GM11168 (cell line): ENCODE measurements at regions not wholly inside any gene's neighbourhood (a gene's known extent, or its start where the extent isn't known, plus 50 kb on each side); places are given as distances from the start of the nearest gene placed in this dataset.
"Not testable (repeated sequence)": the region's sequence is repeated elsewhere in the genome, so short reads cannot be mapped to it uniquely, and the experiment has no call there.

ENCODE experiments used
- in situ Hi-C: fragments of 300-500 bp; cut with MboI; formaldehyde crosslinking; loops from one replicate; pipeline ENCODE4 v1.12.0; 2022; ENCODE audit warnings: low sequenced_read_pairs; ENCODE audit not compliant: unreplicated experiment

DNA sequence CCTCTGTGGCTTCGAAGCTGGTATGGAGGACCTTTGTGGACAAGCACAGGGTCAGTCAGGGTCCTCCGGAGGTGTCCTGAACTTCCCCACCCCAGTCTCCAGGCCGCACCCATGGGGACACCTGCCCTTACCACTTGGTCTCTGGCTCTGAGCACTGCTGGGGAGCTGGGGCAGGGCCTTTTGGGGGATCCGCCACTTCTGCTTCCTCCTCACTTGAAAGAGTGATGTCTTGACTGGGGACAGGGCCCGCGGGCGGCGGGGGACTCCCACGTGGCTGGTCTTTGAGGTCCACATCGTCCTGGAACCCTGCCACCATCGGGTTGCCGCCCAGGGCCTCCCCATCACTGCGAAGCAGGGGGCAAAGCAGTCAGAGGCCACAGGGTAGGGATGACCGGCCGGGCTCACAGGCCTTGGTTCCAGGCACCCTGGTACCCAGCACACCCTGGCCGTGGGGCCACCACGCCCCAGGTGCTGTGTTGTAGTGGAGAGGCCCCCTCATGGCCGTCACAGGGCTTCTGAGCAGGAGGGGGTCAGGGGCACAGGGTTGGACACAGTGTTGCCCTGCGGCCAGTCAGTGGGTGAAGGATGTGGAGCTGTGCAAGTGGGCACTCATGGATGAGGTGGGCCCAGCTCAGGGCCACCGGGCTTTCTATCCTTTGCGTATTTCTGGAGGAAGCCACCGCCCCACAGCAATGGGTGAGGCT is 256.4 kb downstream of the ANKRD30B start:
- in situ Hi-C loops: not testable (repeated sequence)

DNA sequence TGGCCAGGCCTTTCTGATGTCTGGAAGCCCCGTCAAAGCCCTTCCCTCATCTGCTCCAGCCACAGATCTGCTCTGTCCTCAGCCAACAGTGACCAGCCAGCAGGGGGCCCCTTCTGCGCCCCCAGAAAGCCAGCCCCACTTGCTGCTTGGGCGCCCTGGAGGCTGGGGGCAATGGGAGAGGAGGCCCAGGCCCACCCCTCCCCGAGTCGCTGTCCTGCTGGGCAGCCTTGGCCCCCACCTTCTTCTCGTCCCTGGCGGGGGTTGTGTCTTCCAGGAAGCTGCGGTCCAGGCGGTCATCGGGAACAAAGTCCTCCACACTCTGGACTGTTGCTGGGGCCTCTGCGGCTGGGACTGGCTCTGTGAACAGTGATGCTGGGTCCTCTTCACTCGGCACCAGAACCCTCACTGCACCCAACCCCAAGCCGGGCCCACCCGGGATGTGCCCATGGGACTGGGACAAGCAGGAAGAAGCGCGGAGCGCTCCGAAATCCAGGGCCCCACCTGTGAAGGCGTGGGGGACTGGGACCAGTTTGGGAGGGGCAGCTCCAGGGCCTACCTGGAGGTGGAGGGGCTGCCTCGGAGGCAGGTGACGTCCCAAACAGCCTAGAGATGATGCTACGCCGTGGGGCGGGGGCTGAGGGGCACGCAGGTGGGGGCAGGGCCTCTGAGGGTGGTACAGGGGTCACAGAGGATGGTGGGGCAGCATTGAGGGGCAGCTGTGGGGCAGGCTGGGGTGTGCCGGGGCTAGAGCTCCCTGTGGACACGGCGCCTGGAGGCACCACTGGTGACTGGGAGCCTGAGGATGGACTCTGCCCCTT is 257.6 kb downstream of the ANKRD30B start:
- in situ Hi-C loops: no loop called here

DNA sequence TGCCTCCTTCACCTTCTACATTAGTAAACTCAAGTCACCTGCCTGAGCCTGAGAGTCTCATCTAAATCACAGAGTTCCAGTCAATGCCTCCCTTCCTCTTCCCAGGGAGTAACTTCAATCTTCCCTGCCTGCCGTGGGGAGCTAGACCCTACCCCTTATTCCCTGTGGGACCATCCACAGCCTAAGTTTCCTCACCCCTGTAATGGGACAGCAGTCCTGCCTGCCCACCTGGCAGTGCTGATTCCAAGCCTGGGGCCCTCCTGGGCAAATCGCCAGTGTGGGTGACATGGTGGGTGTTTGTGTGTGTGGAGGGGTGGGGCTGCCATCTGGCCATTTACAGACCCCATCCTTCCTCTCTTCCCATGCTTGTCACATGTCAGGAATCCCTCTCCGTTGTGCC is 258.6 kb downstream of the ANKRD30B start:
- in situ Hi-C loops: not testable (repeated sequence)

DNA sequence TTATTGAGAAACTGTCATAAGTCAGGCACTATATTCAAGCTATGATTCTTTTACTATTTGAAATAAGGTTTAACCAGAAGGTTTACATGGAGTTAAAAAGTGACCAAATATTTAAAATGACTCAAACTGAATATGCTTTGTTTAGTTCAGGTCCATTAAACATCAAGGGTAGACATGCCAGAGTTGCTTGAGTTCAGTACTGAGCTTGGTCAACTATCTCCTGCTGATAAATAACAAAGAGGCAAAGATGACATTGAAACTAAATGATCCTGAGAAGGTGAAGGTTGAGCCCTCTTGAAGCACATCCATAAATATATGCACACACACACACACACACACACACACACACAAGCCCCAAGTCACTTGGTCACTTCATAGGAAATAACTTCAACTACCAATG is 278.1 kb downstream of the ANKRD30B start:
- in situ Hi-C loops: loop anchor here (25.0 kb wide), 1 partner anchor 1689 kb away; no protein-coding TSS in a partner anchor

DNA sequence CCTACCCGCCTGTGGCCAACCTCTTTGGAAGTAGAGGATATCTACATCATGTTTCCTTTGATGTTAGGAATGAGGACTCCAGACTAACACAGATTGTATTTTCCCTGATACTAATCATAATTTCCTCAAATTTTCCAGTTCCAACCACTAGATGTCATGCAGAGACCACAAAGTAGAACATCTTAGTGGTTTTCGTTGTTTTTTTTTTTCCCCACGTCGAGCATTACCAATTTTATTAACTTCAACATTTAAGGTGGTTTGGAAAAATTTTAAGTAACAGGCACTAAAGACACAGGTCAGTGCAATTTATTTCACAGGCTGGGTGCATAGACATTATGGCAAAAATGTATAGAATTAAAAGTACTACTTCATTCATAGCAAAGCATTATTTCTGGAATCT is 280.1 kb downstream of the ANKRD30B start:
- in situ Hi-C loops: loop anchor here (25.0 kb wide), 1 partner anchor 1691 kb away; no protein-coding TSS in a partner anchor

DNA sequence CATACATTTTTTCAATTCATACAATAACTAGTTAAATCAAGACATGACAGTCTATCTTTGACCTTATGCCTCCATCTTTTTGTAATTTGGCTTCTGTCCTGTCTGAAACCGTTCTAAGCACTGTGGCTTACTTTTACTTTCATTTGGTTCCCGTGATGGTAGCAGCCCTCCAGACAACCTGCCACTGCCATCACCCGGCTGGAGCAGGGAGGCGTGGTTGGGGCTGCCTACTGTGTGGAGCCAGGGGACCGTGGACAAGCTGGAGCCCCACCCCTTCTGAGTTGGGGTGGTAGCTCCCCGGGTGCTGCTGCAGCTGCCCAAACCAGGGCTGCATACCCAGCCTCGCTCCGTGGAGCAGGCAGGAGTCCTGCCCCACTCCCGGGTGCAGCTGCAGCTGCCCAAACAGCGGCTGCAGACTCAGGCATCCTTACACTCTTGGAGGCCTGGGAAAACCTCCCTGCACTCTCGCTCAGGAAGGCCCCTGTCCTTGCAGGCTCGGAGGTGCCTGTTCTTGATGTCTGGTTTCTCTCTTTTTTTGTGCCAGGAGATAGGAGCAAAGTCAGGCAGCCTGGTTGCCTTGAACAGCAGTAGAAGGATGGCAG is 312.4 kb downstream of the ANKRD30B start:
- in situ Hi-C loops: not testable (repeated sequence)

DNA sequence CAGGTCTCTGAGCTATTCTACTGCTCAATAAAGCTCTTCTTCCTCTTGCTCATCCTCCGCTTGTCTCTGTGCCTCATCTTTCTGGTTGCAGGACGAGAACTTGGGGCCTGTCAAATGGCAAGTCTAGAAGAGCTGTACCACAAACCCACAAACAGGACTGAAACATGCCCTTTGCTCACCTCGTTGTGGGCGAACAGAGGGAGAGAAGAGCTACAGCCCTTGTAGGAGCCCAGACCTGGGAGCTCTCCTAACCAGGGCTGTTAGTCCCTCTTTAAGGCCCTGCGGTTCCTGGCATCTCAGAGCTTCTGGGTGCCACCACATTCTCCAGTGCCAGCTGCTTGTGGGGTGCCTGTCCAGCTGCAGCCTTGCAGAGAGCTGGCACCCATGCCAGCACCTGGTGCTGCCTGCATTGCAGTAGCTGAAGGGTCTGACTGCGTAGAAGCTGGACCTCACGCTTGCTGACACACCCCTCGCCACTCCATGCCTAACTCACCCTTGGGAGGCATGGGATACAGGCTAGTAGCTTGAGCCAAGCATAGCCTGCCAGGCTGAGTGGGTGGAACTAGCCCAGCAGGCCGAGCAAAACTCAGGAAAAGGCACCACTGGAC is 313.4 kb downstream of the ANKRD30B start:
- in situ Hi-C loops: not testable (repeated sequence)

DNA sequence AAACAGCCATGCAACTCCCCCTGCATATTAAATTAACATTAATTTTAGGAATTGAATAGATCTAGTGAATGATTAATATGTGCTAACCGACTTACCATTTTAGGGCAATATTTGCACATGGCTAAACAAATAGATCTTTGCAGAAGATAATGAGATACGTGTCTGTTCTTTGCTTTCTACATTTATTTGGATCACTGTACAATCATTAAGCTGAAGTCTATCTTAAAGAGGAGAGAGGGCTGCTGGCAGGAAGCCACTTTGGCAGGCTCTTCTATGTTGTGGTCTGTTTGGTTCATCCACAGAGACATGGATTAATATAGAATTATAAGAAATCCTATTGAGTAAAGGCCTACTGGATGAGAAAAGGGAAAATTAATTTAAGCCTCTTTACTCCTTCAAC is 318.5 kb downstream of the ANKRD30B start:
- in situ Hi-C loops: not testable (repeated sequence)

DNA sequence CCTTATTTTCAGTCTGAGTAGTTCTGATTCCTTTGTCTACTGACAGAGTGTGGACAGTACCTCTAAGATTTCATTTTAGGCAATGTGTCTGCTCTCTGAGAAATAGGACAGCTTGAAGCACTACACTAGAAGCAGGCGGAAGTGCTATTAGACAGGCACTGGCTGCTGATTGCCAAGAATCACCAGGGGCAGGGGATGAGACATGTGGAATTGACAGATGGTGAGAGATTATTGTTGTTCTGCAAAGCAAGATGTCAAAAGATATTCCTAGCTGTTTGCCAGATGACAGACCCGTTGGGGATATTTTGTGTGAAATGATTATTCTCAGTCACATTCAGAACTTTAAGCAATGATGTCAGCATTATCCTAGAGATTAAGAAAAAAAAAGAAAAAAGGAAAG is 323.3 kb downstream of the ANKRD30B start:
- in situ Hi-C loops: not testable (repeated sequence)
